ENCODE measurements at regions not wholly inside any gene's neighbourhood (a gene's known extent, or its start where the extent isn't known, plus 50 kb on each side); places are given as distances from the start of the nearest gene placed in this dataset.
A peak's percentile ranks its signal among the peaks of the same experiment; 100 is the strongest.

DNA sequence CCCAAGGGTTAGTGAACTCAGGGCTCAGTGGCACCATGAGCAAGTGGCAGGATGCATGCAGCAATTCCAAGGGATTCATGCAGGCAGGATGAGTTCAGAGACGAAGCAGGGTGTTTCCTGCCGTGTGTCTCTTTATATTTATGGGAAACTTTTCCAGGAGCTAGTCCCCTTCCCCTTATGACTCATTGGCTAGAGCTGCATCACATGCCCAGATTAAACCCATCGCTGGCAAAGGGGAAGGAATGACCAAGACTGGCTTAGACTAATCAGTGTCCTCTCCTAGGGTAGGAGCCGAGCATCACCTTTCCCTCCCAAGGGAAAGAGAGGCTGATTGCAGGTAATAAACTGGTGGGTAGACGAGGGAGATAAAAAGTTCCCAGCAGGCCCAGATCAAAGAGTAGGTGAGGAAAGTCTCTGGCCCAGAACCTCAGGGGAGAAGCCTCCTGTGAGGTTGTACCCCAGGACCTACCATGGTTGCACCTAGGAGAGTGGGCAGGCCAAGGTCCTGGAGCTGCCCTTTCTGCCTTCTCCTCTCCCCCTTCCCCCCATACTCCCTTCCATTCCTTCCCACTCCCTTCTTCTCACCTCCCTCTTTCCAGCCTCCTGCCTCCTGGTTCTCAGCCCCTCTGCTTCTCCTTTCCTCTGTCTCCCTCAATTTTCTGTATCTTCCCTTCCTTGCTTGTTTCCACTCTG, 67.8 kb upstream of the ITGA11 start:
- DNase-seq (ENCODE audit: low read depth), result no peak
- TF ChIP-seq, protein P1, sequence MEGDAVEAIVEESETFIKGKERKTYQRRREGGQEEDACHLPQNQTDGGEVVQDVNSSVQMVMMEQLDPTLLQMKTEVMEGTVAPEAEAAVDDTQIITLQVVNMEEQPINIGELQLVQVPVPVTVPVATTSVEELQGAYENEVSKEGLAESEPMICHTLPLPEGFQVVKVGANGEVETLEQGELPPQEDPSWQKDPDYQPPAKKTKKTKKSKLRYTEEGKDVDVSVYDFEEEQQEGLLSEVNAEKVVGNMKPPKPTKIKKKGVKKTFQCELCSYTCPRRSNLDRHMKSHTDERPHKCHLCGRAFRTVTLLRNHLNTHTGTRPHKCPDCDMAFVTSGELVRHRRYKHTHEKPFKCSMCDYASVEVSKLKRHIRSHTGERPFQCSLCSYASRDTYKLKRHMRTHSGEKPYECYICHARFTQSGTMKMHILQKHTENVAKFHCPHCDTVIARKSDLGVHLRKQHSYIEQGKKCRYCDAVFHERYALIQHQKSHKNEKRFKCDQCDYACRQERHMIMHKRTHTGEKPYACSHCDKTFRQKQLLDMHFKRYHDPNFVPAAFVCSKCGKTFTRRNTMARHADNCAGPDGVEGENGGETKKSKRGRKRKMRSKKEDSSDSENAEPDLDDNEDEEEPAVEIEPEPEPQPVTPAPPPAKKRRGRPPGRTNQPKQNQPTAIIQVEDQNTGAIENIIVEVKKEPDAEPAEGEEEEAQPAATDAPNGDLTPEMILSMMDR (IDR thresholded peaks at IDR 0.05; ENCODE audit: insufficient read depth, low read length), result no peak
- no peak overlapping the region for H3K4me3 ChIP-seq (ENCODE audit: low read depth, low read length)

DNA sequence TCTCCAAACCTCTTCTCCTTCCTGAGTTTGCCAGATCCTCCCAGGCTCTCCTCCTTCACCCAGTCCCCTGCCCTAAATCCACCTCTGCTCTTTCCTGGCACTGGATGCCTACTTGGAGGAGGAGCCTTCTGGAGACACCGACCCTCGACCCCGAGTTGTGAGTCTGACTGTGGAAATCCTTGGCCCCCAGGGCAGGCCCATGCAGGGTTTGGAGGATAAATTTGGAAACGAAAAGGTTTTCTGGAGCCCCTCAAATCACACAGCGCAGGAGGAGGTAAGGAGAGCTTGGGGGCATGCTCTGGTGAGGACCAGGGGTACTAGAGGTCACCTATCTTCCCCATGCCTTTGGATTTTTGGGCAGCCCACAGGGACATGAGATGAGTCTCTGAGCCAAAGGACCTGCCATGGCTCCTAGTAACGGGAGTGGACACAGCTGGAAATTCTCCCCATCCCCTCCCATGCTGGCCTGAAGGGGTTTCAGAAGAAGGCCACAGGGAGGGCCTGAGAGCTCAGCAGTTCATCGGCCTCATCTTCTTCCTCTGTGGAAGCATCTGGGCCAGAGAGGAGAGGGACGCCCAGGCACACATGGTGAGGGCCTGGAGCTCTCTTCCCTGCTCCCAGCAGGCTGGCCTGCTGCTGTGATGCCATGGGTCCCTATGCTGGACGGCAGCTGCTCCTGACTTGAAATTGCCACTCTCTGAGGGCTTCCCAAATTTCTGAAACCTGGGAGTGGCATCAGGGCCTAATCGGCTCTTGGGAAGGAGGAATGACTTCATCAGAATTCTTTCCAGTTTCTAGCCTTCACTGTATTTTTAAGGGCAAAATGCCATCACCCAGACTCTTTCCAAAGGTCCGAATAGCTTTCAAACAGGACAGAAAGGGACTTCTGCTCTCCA, 68.6 kb upstream of the ITGA11 start:
- H3K4me3 ChIP-seq (ENCODE audit: low read depth, low read length), result no peak overlapping the region
- DNase-seq (ENCODE audit: low read depth), result peak; percentile 53
- TF ChIP-seq, protein P1 (IDR thresholded peaks at IDR 0.05; ENCODE audit: insufficient read depth, low read length), result no peak

DNA sequence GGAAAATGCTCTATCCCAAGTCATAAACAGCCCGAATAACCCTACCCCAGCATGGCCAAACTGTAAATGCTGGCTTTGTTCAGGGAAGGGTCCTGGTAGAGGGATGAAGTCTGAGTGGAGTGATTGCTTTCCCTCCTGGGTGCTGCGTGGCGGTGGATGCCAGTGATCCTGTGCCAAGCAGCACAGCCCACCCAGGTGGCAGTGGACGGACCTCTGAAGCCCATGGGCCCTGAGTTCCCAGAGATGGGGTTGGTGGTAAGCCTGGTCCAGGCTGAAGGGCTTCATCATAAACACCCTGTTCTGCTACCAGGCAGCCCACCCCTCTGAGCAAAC, 69.3 kb upstream of the ITGA11 start:
- DNase-seq (ENCODE audit: low read depth), result no peak
- H3K4me3 ChIP-seq (ENCODE audit: low read depth, low read length), result no peak overlapping the region
- TF ChIP-seq, protein P1 (IDR thresholded peaks at IDR 0.05; ENCODE audit: insufficient read depth, low read length), result no peak

DNA sequence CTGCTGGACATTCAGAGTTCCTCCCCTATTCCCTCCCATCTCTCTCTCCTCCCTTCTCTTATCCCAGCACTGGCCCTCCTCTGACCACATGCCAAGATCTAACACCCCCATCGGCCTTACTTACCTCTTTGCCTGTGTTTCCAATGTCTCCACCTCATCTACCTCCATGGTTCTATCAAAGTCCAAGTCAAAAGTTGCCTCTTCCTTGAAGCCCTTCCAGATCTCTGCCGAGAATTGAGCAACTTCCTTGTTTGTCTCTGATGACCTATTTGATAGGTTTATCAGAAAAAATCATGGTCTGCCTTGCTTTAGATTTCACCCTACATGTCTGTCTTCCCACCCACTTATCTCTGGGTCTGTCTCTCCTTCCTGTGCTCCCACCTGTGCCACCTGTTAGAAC, 69.7 kb upstream of the ITGA11 start:
- TF ChIP-seq, protein P1 (IDR thresholded peaks at IDR 0.05; ENCODE audit: insufficient read depth, low read length), result no peak
- H3K4me3 ChIP-seq (ENCODE audit: low read depth, low read length), result no peak overlapping the region
- DNase-seq (ENCODE audit: low read depth), result no peak

DNA sequence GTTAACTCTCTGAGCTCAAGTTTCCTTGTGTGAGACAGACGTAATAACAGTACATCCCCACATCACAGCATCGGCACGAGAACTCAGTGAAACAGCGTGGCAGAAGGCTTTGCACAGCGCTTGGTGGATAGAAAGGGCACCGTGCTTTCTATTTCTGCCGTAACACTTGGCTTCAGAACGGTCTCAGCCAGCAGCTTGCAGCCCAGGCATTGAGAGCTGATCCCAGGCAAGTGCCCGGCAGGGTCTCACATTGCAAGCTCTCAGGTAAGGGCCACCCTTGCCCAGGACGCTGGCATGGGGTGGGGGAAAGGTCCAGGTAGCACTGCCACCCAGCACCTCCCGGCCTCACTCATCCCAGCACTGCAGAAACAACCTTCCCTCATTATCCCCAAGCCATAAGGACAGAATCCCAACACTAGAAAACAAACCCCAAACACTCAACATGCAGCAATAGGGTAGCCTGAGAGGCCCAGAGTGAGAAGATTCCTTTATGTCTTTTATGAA, 70.5 kb upstream of the ITGA11 start:
- no peak for DNase-seq (ENCODE audit: low read depth)
- TF ChIP-seq, protein P1 (IDR thresholded peaks at IDR 0.05; ENCODE audit: insufficient read depth, low read length), result no peak
- no peak overlapping the region for H3K4me3 ChIP-seq (ENCODE audit: low read depth, low read length)

DNA sequence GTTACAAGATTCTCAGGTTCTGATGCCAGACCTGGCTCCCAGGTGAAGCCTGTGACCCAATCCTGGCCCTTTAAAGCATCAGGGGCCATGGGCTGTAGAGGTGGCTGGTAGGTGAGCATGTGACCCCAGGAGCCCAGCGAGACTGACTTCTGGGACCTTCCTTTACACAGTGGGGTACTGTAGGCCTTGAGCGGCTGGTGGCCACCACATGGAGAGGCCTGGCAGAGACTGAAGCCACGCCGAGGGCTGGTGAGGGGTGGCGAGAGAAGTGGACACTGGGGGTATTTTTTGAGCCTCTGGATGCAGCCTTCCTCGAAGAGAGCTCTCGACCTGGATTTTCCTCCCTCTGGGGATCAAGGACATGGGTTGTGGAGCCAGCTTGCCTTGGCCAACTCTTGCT, 71.2 kb upstream of the ITGA11 start:
- DNase-seq (ENCODE audit: low read depth), result no peak
- H3K4me3 ChIP-seq (ENCODE audit: low read depth, low read length), result no peak overlapping the region
- TF ChIP-seq, protein P1 (IDR thresholded peaks at IDR 0.05; ENCODE audit: insufficient read depth, low read length), result no peak

Data from fibroblast of the aortic adventitia (primary cell).